PFSK-1 (cell line): ENCODE measurements at regions not wholly inside any gene's neighbourhood (a gene's known extent, or its start where the extent isn't known, plus 50 kb on each side); places are given as distances from the start of the nearest gene placed in this dataset.

Experiments used
- FOXP2 ChIP-seq: optimal IDR thresholded peaks from 2 replicates; pipeline ENCODE3; 2011; ENCODE audit warnings: borderline replicate concordance, control low read depth, inconsistent platforms; ENCODE audit not compliant: insufficient read depth; ENCODE audit errors: extremely low read length, extremely low read depth
- POLR2AphosphoS5 ChIP-seq: IDR thresholded peaks from 2 replicates; pipeline ENCODE4 v1.6.1; 2012; ENCODE audit warnings: low read depth, mild to moderate bottlenecking, control low read depth, low read length, moderate library complexity
- REST ChIP-seq, 2 experiments: IDR thresholded peaks; 2 replicates each; pipeline versions ENCODE4 v1.6.1 to v1.8.0; 2011 to 2012; ENCODE audit warnings: low read depth in 2 of 2, low read length in 2 of 2, control low read depth in 1 of 2, inconsistent platforms in 1 of 2, mild to moderate bottlenecking in 1 of 2, moderate library complexity in 1 of 2; ENCODE audit not compliant: insufficient read depth in 1 of 2
- SIN3A ChIP-seq: IDR thresholded peaks from 2 replicates; pipeline ENCODE4 v1.6.1; 2012; ENCODE audit warnings: mild to moderate bottlenecking, low read length, moderate library complexity, borderline replicate concordance; ENCODE audit not compliant: insufficient read depth
- TAF1 ChIP-seq: IDR thresholded peaks from 2 replicates; pipeline ENCODE4 v1.6.1; 2012; ENCODE audit warnings: low read length, control low read depth, borderline replicate concordance; ENCODE audit not compliant: insufficient read depth

GRCh38 chr12:126535971-126536370, 1470.7 kb downstream of the AACS start:
- TF ChIP-seq TAF1 (no peak), POLR2AphosphoS5 (no peak), REST (IDR thresholded peaks at IDR 0.05; ENCODE audit: insufficient read depth in 1 of 2, low read depth in 2 of 2, low read length in 2 of 2) (no peak), SIN3A (no peak), FOXP2 (no peak)

- TF ChIP-seq FOXP2 (no peak), TAF1 (no peak), SIN3A (no peak), REST (IDR thresholded peaks at IDR 0.05; ENCODE audit: insufficient read depth in 1 of 2, low read depth in 2 of 2, low read length in 2 of 2) (no peak), POLR2AphosphoS5 (no peak)
Observed at GRCh38 chr12:126537961-126538530, 1472.8 kb downstream of the AACS start.

GRCh38 chr12:126538888-126539287, 1473.7 kb downstream of the AACS start:
- no peak for TF ChIP-seq SIN3A
- TF ChIP-seq FOXP2: no peak
- no peak for TF ChIP-seq REST (IDR thresholded peaks at IDR 0.05; ENCODE audit: insufficient read depth in 1 of 2, low read depth in 2 of 2, low read length in 2 of 2)
- no peak for TF ChIP-seq TAF1
- TF ChIP-seq POLR2AphosphoS5: no peak

- TF ChIP-seq POLR2AphosphoS5: no peak
Observed at GRCh38 chr12:126545411-126545810, 1480.2 kb downstream of the AACS start.

GRCh38 chr12:126547905-126548304, 1482.7 kb downstream of the AACS start:
- TF ChIP-seq TAF1: no peak
- no peak for TF ChIP-seq FOXP2
- TF ChIP-seq POLR2AphosphoS5: no peak
- no peak for TF ChIP-seq SIN3A
- 0 out of 4 replicates have a peak, but pooled peaks of 1 of the 2 experiments have one; percentile 22 for TF ChIP-seq REST (IDR thresholded peaks at IDR 0.05; ENCODE audit: insufficient read depth in 1 of 2, low read depth in 2 of 2, low read length in 2 of 2)
